ENCODE measurements at regions not wholly inside any gene's neighbourhood (a gene's known extent, or its start where the extent isn't known, plus 50 kb on each side); places are given as distances from the start of the nearest gene placed in this dataset.

DNA sequence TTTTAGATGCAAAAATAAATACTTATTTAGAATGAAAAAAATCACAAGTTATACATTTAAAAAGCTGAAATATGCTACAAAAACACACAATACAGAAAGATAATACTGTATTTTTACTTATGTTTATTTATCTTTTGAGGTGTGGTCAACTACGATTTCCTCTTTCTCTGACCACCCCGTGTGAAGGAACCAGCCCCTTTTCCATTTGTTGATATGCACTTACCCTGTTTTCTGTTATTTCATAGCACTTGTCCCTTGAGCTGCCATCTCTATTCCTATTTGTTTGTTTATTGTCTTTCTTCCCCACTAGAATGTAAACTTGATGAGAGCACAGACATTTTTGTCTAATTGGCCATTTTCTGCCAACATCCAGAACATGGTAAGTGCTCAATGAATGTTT, 460.5 kb upstream of the TRIB2 start:
- H3K4me1 Mint-ChIP-seq: peaks cover 2% of the 10 kb centered on the region
- no peak overlapping the region for H3K27ac Mint-ChIP-seq
- H3K9me3 Mint-ChIP-seq: no peaks in the 10 kb centered on the region
- no peak overlapping the region for H3K4me2 ChIP-seq
- H3K4me3 ChIP-seq: no peak overlapping the region
- no peak overlapping the region for H2AFZ ChIP-seq (replicated peaks)
- no peaks in the 10 kb centered on the region for H3K27me3 Mint-ChIP-seq (ENCODE audit: insufficient read depth, low read depth)
- H3K9ac ChIP-seq: no peak overlapping the region
- H3K9me3 ChIP-seq (ENCODE audit: low read depth): no peaks in the 10 kb centered on the region
- H3F3A ChIP-seq (ENCODE audit: low read depth): no peaks in the 10 kb centered on the region
- DNase-seq (ENCODE audit: low spot score): no peak
- no peaks in the 10 kb centered on the region for H3K27me3 ChIP-seq
- TF ChIP-seq EZH2 (IDR thresholded peaks at IDR 0.05) (no peak), EZH2phosphoT487 (IDR thresholded peaks at IDR 0.05) (no peak)
- TF ChIP-seq, protein P1, sequence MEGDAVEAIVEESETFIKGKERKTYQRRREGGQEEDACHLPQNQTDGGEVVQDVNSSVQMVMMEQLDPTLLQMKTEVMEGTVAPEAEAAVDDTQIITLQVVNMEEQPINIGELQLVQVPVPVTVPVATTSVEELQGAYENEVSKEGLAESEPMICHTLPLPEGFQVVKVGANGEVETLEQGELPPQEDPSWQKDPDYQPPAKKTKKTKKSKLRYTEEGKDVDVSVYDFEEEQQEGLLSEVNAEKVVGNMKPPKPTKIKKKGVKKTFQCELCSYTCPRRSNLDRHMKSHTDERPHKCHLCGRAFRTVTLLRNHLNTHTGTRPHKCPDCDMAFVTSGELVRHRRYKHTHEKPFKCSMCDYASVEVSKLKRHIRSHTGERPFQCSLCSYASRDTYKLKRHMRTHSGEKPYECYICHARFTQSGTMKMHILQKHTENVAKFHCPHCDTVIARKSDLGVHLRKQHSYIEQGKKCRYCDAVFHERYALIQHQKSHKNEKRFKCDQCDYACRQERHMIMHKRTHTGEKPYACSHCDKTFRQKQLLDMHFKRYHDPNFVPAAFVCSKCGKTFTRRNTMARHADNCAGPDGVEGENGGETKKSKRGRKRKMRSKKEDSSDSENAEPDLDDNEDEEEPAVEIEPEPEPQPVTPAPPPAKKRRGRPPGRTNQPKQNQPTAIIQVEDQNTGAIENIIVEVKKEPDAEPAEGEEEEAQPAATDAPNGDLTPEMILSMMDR (IDR thresholded peaks at IDR 0.05): no peak
- H3K79me2 ChIP-seq (ENCODE audit: low read depth): no peaks in the 10 kb centered on the region
- H3K4me3 Mint-ChIP-seq: no peak overlapping the region
- no peaks in the 10 kb centered on the region for H4K20me1 ChIP-seq (ENCODE audit: low read depth)
- peaks cover 5% of the 10 kb centered on the region for H3K4me1 ChIP-seq
- H3K36me3 Mint-ChIP-seq: no peaks in the 10 kb centered on the region
- H3K27ac ChIP-seq: no peak overlapping the region
- no peaks in the 10 kb centered on the region for H3K36me3 ChIP-seq

DNA sequence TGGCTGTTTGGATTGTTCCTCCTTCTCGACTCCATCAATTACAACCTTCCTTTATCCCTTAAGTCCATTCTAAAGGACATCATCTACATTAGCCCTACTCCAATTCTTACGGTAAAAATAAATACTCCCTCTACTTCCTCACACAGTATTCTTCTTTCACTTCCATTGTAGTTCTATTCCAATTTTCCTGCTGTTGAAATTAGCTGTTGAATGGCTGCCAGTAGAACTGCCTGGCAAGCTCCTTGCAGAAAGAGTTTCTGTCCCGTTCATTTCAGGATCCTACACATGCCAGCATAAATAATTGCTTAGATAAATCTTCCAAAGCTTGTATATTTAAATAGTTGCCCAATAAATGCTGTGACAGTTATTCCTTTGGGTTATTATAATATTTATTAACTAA, 459.3 kb upstream of the TRIB2 start:
- H3K9me3 Mint-ChIP-seq: no peaks in the 10 kb centered on the region
- H3K4me2 ChIP-seq: no peak overlapping the region
- H3K79me2 ChIP-seq (ENCODE audit: low read depth): no peaks in the 10 kb centered on the region
- no peaks in the 10 kb centered on the region for H3K36me3 Mint-ChIP-seq
- no peak overlapping the region for H3K9ac ChIP-seq
- no peaks in the 10 kb centered on the region for H3F3A ChIP-seq (ENCODE audit: low read depth)
- no peaks in the 10 kb centered on the region for H3K36me3 ChIP-seq
- no peak overlapping the region for H3K4me3 Mint-ChIP-seq
- DNase-seq (ENCODE audit: low spot score): no peak
- H3K27me3 ChIP-seq: no peaks in the 10 kb centered on the region
- no peak overlapping the region for H3K27ac ChIP-seq
- H4K20me1 ChIP-seq (ENCODE audit: low read depth): no peaks in the 10 kb centered on the region
- TF ChIP-seq EZH2phosphoT487 (IDR thresholded peaks at IDR 0.05): no peak
- TF ChIP-seq EZH2 (IDR thresholded peaks at IDR 0.05): no peak
- TF ChIP-seq, protein P1 (IDR thresholded peaks at IDR 0.05): no peak
- no peak overlapping the region for H2AFZ ChIP-seq (replicated peaks)
- no peak overlapping the region for H3K4me3 ChIP-seq
- H3K9me3 ChIP-seq (ENCODE audit: low read depth): no peaks in the 10 kb centered on the region
- peaks cover 5% of the 10 kb centered on the region for H3K4me1 ChIP-seq
- H3K27me3 Mint-ChIP-seq (ENCODE audit: insufficient read depth, low read depth): no peaks in the 10 kb centered on the region
- no peak overlapping the region for H3K27ac Mint-ChIP-seq
- H3K4me1 Mint-ChIP-seq: peaks cover 4% of the 10 kb centered on the region

DNA sequence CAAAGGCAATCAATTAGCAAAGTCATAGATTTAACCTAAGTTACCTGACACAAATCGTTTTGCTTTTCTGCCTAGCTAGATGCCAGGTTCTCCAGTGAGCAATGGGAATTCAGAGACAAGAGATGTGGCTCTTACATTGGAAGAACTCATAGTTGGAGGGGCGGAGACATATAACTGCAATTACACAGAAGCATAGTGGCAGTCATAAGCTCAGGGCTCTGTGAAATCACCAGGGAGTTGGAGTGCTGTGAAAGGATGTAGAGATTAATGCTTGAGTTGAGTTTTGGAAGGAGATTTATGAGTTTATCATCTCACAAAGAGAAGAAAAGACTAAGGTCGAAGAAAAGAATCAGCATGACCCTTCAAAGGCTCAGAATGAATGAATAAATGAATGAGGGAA, 457.2 kb upstream of the TRIB2 start:
- Mint-ChIP-seq H3K4me1 (peaks cover 4% of the 10 kb centered on the region), H3K4me3 (no peak overlapping the region), H3K36me3 (no peaks in the 10 kb centered on the region), H3K9me3 (no peaks in the 10 kb centered on the region), H3K27ac (no peak overlapping the region), H3K27me3 (ENCODE audit: insufficient read depth, low read depth) (no peaks in the 10 kb centered on the region)
- DNase-seq (ENCODE audit: low spot score): no peak
- Histone ChIP-seq H3K4me1 (peaks cover 5% of the 10 kb centered on the region), H3K79me2 (ENCODE audit: low read depth) (no peaks in the 10 kb centered on the region), H3K4me2 (no peak overlapping the region), H3K27me3 (no peaks in the 10 kb centered on the region), H2AFZ (replicated peaks) (no peak overlapping the region), H3K9ac (no peak overlapping the region), H3K36me3 (no peaks in the 10 kb centered on the region), H3K4me3 (no peak overlapping the region), H4K20me1 (ENCODE audit: low read depth) (no peaks in the 10 kb centered on the region), H3K27ac (no peak overlapping the region), H3F3A (ENCODE audit: low read depth) (no peaks in the 10 kb centered on the region), H3K9me3 (ENCODE audit: low read depth) (no peaks in the 10 kb centered on the region)
- TF ChIP-seq EZH2phosphoT487 (IDR thresholded peaks at IDR 0.05): no peak
- TF ChIP-seq, protein P1 (IDR thresholded peaks at IDR 0.05): no peak
- no peak for TF ChIP-seq EZH2 (IDR thresholded peaks at IDR 0.05)
